ENCODE measurements at regions not wholly inside any gene's neighbourhood (a gene's known extent, or its start where the extent isn't known, plus 50 kb on each side); places are given as distances from the start of the nearest gene placed in this dataset.
"Not testable (repeated sequence)": the region's sequence is repeated elsewhere in the genome, so short reads cannot be mapped to it uniquely, and the experiment has no call there.

DNA sequence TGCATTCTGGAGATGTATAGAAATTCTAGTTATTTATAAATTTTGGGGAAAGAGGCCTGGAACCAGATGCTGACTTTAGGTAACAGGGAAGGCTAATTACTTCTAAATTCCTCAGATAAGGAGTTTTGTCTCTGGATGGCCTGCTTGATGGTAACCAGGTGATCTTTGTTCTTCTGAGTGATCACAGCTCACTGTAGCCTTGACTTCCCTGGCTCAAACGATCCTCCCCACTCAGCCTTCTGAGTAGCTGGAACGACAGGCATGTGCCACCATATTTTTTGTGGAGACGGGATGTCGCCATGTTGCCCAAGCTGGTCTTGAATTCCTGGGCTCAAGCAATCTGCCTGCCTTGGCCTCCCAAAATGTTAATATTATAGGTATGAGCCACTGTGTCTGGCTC, 54.4 kb upstream of the MSH6 start:
- no peak for DNase-seq (ENCODE audit: low spot score)

DNA sequence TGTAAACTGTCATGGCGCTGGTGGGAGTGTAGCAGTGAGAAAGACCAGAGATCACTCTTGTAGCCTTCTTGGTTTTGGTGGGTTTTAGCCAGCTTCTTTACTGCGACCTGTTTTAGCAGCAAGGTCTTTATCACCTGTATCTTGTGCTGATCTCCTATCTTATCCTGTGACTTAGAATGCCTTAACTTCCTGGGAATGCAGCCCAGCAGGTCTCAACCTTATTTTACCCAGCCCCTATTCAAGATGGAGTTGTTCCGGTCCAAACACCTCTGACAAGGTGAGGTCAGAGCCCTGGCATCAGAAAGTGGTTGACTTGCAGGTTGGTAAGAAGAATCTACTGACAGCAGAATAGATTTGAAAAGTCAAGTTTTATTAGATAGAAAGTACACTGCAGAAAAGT, 55.0 kb upstream of the MSH6 start:
- DNase-seq (ENCODE audit: low spot score), result no peak

DNA sequence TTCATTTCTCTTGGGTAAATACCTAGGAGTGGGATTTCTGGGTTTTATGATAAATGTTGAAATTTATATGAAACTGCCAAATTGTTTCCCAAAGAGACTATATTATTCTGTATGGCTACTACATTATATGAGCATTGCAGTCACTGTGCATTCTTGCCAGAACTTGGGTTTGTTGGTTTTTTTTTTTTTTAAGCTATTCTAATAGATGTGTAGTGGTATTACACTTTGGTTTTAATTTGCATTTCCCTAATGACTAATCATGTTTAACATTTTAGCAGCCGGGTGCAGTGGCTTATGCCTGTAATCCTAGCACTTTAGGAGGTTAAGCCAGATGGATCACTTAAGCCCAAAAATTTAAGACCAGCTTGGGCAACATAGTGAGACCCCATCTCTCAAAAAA, 56.0 kb upstream of the MSH6 start:
- not testable (repeated sequence) for DNase-seq (ENCODE audit: low spot score)

DNA sequence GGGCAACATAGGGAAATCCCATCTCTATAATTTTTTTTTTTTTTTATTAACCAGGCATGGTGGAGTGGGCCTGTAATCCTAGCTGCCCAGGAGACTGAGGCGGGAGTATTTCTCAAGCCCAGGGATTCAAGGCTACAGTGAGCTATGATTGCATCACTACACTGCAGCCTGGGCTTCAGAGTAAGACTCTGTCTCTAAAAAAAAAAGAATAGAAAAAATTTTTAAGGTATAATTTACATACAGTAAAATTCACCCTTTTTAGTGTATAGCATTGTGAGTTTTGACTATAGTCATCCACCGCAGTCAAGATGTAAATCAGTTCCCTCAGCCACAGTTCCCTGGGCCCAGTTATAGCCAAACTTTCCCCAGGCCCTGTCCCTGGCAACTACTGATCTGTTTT, 57.1 kb upstream of the MSH6 start:
- DNase-seq (ENCODE audit: low spot score), result no peak

DNA sequence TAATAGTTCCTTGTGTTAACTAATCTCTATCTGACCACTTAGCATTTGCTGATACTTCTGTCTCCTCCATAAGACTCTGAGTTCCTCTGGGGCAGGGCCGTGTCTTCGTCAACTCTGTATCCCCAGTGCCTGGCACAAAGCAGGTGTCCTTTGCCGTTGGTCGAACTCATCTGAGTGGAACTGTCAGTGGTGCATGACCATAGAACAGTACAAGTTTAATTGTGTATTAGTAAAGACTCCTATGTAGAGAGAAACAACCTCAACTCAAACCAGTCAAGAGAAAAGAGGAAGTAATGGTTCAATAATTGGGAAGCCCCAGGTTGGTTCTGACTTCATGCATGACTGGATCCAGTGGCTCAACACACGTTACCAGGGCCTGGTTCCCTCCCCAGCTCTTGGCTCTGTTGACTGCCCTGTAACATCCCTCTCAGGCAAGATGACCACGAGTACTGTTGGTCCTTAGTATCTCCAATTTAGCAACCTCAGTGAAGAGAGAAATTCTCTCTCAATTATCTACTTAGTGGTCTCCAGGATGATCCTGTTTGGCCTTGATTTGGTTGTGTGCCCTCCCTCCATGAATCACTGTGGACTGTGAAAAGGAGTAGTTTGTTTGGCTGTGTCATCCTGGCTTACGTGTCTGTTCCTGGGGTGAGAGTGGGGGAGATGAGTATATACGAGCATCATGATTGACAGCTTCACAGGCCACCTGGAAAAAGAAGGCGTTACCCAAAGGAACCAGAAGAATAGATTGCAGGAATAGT, 58.5 kb upstream of the MSH6 start:
- no peak for DNase-seq (ENCODE audit: low spot score)

DNA sequence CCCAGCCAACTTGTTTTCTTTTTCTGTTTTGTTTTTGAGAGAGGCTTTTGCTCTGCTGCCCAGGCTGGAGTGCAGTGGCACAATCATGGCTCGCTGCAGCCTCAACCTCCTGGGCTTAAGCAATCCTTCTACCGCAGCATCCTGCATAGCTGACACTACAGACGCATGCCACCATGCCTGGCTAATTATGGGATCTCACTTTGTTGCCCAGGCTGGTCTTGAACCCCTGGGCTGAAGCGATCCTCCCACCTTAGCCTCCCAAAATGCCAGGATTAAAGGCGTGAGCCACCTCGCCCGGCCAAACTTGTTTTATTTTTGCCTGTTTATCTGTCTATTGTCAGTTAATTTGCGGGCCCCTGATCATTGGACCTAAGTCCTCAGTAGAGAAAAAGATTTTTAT, 61.6 kb upstream of the MSH6 start:
- DNase-seq (ENCODE audit: low spot score), result no peak

DNA sequence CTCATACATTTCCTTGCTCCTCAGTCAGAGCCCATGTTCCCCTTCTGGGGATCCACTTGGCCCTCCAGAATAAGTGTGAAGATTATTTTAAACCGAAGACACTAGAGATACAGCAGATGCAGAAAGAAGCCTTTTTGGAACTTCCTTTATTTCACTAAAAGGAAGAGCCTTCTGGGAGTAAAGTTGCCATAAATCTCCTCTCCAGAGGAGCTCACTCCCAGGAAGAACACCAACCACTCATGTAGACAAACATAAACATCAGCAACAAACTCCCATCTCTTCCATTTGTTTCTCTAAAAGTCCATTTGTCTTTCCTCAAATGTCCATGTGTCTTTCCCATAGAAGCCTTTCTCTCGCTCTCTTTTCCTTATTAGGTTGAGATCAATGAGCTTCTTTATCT, 62.4 kb upstream of the MSH6 start:
- DNase-seq (ENCODE audit: low spot score), result no peak

DNA sequence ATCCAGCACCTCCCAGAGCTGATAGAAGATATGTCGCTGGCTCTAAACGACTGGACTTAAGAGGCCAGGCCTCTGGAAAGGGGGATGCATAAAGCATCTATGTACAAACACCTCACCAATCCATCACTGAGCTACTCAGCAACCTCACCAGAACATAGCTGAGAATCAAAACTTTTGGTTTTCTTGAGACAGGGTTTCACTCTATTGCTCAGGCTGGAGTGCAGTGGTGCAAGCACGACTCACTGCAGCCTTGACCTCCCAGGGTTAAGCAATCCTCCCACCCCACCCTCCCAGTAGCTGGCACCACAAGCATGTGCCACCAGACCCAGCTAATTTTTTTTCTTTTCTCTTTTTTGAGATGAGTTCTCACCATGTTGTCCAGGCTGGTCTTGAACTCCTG, 62.9 kb upstream of the MSH6 start:
- no peak for DNase-seq (ENCODE audit: low spot score)

DNA sequence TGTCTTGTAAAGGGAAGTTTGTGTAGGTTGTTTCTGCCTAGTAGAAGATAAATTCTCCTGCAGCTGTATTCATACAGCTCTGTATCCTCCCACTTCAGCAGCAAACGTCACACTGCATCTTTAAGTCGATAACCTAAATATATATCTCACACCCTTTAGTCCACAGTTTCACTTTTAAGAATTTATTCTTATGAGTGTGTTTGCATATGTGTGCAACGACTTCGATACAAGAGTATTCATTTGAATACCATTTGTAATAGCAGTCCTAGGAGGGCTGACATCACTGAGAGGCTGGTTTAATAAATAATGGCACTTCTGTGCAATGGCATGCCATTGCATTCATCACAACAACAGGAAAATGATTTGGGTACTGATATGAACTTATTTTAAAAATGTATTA, 63.8 kb upstream of the MSH6 start:
- DNase-seq (ENCODE audit: low spot score), result no peak

DNA sequence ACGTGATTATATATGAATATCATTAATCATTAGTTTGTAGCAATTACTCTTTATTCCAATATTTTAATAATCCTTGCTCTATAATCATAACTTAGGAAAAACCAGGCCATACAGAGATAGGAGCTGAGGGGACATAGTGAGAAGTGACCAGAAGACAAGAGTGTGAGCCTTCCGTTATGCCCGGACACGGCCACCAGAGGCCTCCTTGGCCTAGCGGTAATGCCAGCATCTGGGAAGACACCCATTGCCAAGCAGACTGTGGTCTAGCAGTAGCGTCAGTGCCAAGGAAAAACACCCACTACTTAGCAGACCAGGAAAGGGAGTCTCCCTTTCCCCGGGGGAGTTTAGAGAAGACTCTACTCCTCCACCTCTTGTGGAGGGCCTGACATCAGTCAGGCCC, 66.6 kb upstream of the MSH6 start:
- DNase-seq (ENCODE audit: low spot score), result not testable (repeated sequence)

DNA sequence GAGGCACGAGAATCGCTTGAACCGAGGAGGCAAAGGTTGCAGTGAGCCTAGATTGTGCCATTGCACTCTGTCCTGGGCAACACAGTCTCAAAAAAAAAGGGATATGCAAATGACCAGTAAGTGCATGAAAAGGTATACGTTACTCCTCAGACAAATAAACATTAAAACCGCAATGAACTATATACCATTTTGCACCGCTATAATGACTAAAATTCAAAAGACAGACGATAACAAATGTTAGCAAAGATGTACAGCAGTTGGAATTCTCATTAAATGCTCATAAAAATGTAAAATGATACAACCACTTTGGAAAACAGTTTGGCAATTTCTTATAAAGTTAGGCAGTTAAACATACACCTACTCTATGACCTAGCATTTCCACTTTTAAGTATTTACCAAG, 67.4 kb upstream of the MSH6 start:
- no peak for DNase-seq (ENCODE audit: low spot score)

DNA sequence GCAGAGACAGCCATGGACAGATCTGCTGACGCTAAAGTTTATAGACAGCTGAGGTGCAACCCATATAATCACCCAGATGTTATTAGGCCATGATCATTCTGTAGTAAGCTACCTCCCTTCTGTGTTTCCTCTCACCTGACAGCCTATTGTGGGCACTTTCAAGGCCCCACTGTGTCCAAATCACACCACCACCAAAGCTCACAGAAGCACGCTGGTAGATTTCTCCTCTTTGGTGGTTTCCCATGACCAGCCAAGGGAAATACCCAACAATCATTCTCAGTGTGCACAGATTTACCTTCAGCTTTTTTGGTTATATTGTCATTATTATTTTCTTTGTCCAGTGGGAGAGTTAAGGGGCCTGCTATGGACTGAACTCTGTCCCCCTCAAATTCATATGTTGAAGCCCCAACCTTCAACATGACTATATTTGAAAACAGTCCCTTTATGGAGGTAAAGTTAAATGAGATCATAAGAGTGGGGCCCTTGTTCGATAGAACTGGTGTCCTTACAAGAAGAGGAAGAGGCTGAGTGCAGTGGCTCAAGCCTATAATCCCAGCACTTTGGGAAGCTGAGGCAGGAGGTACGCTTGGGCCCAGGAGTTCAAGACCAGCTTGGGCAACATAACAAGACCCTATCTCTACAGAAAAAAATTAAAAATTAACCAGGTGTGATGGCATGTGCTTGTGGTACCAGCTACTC, 74.0 kb upstream of the MSH6 start:
- DNase-seq (ENCODE audit: low spot score), result no peak

DNA sequence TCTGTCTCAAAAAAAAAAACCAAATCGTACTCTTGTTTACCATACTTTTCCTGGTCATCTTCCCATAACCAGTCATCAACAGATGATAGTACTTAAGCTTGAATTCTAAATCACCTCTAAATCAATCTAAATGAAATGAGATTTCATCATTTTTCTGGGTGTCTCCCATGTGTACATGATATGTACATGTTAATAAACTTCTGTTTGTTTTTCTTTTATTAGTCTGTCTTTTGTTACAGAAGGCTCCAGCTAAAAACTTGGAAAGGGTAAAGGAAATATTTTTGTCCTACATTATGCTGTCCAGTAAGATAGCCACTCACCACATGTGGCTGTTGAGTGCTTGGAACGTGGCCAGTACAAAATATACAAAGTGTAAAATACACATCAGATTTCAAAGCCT, 78.7 kb upstream of the MSH6 start:
- no peak for DNase-seq (ENCODE audit: low spot score)

DNA sequence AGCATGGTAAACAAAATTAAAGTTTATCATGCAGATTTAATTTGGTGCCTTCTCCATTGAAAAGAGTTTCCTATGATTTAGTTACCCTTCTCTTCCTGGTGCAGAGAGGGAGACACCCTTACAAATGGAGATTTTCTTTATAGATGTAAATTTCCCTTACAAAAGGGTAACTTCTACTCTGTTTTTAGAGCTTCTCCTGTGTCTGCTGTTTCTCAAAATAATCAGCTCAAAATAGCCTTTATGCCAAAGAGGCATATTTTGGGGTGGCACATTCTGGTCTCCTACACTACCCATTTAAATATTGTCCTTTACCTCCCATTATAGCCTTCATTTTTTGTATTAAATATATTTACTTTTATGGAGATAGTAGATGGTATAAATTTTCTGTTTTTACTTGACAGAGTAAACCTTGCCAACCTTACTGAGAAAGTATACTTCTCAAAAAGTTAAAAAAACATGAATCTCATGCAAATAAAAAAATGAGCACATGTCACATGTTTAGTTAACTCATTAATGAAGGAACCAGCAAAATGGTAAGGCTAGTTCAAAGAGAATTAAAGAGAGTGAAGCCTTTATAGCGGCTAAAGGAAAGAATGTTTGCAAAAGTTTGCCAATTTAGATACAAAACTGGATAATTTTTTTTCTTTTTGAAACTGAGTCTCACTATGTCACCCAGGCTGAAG, 83.3 kb upstream of the MSH6 start:
- no peak for DNase-seq (ENCODE audit: low spot score)

DNA sequence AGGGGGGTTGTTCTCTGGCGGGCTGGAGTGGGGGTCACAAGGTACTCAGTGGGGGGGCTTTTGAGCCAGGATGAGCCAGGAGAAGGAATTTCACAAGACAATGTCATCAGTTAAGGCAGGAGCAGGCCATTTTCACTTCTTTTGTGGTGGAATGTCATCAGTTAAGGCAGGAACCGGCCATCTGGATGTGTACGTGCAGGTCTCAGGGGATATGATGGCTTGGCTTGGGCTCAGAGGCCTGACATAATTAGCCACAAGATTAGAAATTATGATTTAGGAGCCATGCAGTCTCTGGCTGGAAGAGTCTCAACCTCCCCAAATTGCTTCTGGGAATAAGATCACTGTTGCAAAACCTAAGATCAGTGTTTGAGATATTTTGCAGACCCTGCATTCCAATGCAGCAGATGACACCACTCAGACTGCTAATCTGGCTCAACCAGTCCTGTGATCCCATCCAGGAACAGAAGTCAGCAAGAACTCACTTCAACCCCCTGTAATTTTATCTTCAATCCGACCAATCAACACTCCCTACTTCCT, 84.4 kb upstream of the MSH6 start:
- not testable (repeated sequence) for DNase-seq (ENCODE audit: low spot score)

DNA sequence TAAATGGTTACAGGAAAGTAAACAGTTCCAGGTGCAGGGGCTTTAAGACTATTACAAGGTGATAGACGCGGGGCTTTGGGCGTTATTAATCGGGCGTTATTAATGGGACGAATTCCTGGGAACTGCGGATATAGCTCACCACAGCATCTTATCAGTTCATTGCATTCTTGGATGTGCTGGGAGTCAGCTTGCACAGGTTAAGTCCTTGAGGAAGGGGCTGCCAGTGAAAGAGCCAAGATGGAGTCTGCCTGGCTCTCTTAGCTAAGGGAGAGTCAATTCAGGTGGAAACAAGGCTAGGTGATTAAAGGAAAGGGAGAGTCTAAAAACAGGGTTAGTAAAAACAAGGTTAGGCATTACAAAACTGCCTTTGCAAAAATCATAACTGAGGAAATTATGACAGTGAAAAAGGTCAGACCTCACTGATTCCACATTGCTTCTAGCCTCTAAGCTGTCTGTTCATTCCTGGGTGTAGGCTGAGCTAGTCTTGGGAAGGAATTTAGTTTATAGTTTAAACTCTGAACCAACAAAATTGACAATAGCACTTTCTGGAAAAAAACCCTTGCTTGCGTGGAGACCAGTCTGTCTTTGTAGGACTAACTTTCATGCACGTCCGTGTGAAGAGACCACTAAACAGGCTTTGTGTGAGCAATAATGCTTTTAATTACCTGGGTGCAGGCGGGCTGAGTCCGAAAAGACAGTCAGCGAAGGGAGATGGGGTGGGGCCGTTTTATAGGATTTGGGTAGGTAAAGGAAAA, 85.1 kb upstream of the MSH6 start:
- not testable (repeated sequence) for DNase-seq (ENCODE audit: low spot score)

DNA sequence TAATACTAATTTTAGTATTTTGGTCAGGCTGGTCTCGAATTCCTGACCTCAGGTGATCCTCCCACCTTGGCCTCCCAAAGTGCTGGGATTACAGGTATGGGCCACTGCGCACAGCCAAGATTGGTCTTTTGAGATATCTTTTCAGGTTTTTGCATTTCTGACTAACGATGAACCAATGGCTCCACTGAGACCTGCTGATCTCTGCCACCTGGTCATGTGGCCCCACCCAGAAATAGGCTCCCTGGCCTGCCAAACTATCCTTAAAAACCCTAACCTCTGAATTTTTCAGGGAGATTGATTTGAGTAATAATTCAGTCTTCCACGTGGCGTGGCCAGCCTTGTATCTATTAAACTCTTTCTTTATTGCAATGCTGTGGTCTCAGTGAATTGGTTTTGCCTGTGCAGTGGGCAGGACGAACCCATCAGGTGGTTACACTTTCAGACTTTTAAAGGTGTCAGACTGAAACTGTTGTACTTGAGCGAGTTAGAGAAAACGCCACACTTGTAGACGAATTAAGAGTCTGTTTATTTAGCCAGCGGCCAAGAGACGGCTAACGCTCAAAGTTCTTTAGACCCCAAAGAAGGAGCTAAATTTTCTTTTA, 85.8 kb upstream of the MSH6 start:
- DNase-seq (ENCODE audit: low spot score), result no peak

DNA sequence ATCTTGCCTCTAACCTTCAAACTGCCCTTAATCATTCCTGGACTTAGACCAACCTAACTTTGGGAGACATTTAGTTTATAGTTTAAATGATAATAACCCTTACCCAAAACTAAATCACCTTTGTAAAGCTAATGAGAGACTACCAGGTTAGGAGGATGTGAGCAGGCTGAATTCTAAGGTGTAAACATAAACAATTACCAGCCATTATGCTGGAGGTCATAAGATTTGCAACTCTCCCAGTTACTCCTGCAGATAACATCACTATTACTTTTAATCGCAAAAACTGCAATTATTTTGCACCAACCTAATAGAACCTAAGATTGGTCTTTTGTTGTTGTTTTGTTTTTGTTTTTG, 86.5 kb upstream of the MSH6 start:
- DNase-seq (ENCODE audit: low spot score), result no peak

DNA sequence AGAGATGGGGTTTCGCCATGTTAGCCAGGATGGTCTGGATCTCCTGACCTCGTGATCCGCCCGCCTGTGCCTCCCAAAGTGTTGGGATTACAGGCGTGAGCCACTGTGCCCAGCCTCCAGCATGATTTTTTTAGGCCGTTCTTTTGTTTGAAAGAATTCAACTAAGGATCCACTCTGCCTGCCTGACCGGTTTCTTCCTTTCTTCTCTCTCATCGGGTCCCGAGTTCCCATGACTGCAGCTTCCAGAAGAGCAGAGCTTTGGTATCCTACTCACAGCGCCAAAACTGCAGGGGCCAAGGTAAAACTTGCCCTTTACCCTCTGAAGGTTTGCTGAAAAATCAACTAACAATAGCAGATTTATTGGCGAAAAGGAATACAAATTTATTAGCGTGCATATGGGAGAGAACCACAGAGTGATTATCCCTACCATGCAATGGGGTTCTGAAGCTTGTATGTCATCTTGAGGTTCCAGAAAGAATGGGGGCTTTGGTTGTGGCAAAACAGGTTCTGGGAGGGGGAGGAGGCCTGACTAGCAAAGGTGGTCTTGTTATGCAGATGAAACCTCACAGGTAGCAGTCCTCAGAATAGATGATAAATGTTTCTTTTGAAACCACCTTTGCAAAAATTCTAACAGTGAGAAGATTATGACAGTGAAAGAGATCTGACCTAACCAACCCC, 87.0 kb upstream of the MSH6 start:
- no peak for DNase-seq (ENCODE audit: low spot score)

DNA sequence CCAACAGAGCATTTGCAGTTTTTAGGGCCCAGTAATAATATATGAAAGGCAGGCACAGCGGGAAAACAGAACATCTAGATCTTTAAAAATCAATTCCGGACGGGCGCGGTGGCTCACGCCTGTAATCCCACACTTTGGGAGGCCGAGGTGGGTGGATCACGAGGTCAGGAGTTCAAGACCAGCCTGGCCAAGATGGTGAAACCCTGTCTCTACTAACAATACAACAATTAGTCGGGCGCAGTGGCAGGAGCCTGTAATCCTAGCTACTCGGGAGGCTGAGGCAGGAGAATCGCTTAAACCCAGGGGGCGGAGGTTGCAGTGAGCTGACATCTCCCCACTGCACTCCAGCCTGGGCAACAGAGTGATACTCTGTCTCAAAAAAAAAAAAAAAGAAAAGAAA, 88.5 kb upstream of the MSH6 start:
- not testable (repeated sequence) for DNase-seq (ENCODE audit: low spot score)

DNA sequence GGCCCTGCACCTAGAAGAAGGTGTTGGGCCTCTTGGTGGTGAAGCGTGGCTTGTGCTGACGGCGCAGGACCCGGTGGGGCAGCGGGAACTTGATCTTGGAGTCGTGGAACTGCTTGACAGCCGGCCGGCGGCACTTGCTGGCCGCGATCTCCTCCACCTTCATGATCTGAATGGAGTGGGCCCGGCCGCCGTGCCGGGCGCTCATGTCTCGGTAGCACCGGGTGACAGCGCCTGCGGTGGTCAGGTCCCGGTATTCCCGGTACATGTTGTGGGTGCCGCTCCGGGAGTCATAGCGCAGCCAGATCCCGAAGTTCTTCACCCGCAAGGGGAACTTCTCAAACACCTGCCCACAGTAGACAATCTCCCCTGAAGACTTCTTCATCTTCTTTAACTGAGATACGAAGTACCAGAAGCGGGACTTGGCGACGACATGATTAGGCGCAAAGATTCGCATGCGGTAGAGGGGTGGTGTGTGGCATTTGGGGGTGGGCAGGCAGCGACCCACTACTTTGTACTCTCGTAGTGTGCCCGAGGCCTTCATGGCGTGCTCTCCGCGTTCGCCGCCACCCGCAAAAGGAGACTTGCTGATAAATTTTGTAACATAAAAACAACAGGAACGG, 92.1 kb upstream of the MSH6 start:
- not testable (repeated sequence) for DNase-seq (ENCODE audit: low spot score)
